HepG2 (cell line): ENCODE measurements at regions not wholly inside any gene's neighbourhood (a gene's known extent, or its start where the extent isn't known, plus 50 kb on each side); places are given as distances from the start of the nearest gene placed in this dataset.
A peak's percentile ranks its signal among the peaks of the same experiment; 100 is the strongest.

Source experiments
- ATAC-seq: fragments of 200-7000 bp; cut with Tn5 transposase; 3 replicates; pipeline ENCODE4 v1.9.1; 2020; ENCODE audit warnings: mild to moderate bottlenecking, moderate library complexity
- BruUV-seq: library from RNA; stranded (reverse); fragments of 400-500 nt; replicated peaks from 2 replicates; lab custom pipeline; 2021; lab: Mats Ljungman, UMichigan
- CTCF ChIA-PET: fragments of 300-600 bp; formaldehyde crosslinking; extraction: SDS; loops from one replicate; lab custom pipeline; 2021; ENCODE audit warnings: low total read pairs, inconsistent platforms, low intra/inter-chr PET ratio; lab: Yijun Ruan, JAX
- POLR2A ChIA-PET: fragments of 350-600 bp; sonication (Branson Sonifier 250); formaldehyde crosslinking; loops from one replicate; lab custom pipeline; 2020; ENCODE audit warnings: antibody characterized with exemption, inconsistent platforms; lab: Yijun Ruan, JAX
- DNase-seq: peaks from one replicate; pipeline ENCODE4 v3.0.0-alpha.2; 2015; ENCODE audit warnings: low spot score
- FAIRE-seq: peaks from 3 replicates; lab custom pipeline; 2011; peaks lifted over from hg19 to GRCh38; lab: Jason Lieb, UNC
- H2AFZ ChIP-seq: one replicate; pipeline ENCODE4 v1.6.1; 2011; ENCODE audit warnings: low read length, inconsistent platforms
- H3K27ac ChIP-seq: fragments of 300-600 bp; 3 replicates; pipeline ENCODE4 v1.8.0; 2011; ENCODE audit warnings: mixed run types, mild to moderate bottlenecking, mixed read lengths, low read length, inconsistent platforms; ENCODE audit not compliant: insufficient read depth; ENCODE audit errors: extremely low read length
- H3K27me3 ChIP-seq, 2 experiments: fragments of 200-600 bp in 1 of 2; 2 replicates in 1 of 2; 3 replicates in 1 of 2; pipeline versions ENCODE4 v1.6.0 to v1.8.0; 2011; ENCODE audit warnings: low read length in 2 of 2, mild to moderate bottlenecking in 2 of 2, moderate library complexity in 2 of 2, inconsistent platforms in 1 of 2; ENCODE audit not compliant: insufficient read depth in 2 of 2, control insufficient read depth in 1 of 2
- H3K36me3 ChIP-seq, 2 experiments: fragments of 200-600 bp in 1 of 2; replicated peaks in 1 of 2; 2 replicates in 1 of 2; 3 replicates in 1 of 2; pipeline versions ENCODE4 v1.5.1 to v1.8.0; 2011; ENCODE audit warnings: low read length in 2 of 2, inconsistent platforms in 1 of 2; ENCODE audit not compliant: insufficient read depth in 2 of 2, control insufficient read depth in 1 of 2
- H3K4me1 ChIP-seq: 2 replicates; pipeline ENCODE4 v1.5.1; 2012; ENCODE audit warnings: low read length, inconsistent platforms; ENCODE audit not compliant: insufficient read depth
- H3K4me2 ChIP-seq: 2 replicates; pipeline ENCODE4 v1.6.0; 2011; ENCODE audit warnings: low read depth, low read length, inconsistent platforms
- H3K4me3 ChIP-seq, 3 experiments: fragments of 200-600 bp in 1 of 3; sonication (generic), shearing (Covaris generic) in 1 of 3; replicated peaks in 1 of 3; 2 replicates each; pipeline ENCODE4 v1.5.1; 2011 to 2016; ENCODE audit warnings: low read length in 3 of 3, inconsistent platforms in 2 of 3, low read depth in 2 of 3, mild to moderate bottlenecking in 2 of 3, control low read depth in 1 of 3, mixed read lengths in 1 of 3; ENCODE audit not compliant: insufficient read depth in 1 of 3
- H3K79me2 ChIP-seq: one replicate; pipeline ENCODE4 v1.6.1; 2011; ENCODE audit warnings: low read length, inconsistent platforms; ENCODE audit not compliant: insufficient read depth
- H3K9ac ChIP-seq: 2 replicates; pipeline ENCODE4 v1.6.0; 2011; ENCODE audit warnings: mild to moderate bottlenecking, low read depth, low read length, inconsistent platforms; ENCODE audit not compliant: insufficient read depth
- H3K9me3 ChIP-seq: 2 replicates; pipeline ENCODE4 v1.5.1; 2012; ENCODE audit warnings: mild to moderate bottlenecking, low read length
- H4K20me1 ChIP-seq: 2 replicates; pipeline ENCODE4 v1.6.0; 2011; ENCODE audit warnings: inconsistent platforms, mild to moderate bottlenecking, low read length, moderate library complexity; ENCODE audit not compliant: insufficient read depth
- KLF13 ChIP-seq: sonication (generic); formaldehyde crosslinking; IDR thresholded peaks from 2 replicates; pipeline ENCODE4 v1.4.0; 2020; ENCODE audit warnings: mild to moderate bottlenecking, missing genetic modification reagents
- MAFF ChIP-seq: IDR thresholded peaks from 2 replicates; pipeline ENCODE4 v1.6.1; 2011; ENCODE audit warnings: low read depth, low read length, improper control_type of control experiment
- MAFK ChIP-seq, 2 experiments: IDR thresholded peaks in 1 of 2; conservative IDR thresholded peaks in 1 of 2; 2 replicates each; pipeline ENCODE4 v1.6.1; 2011; ENCODE audit warnings: improper control_type of control experiment in 2 of 2, low read length in 2 of 2
- NR3C1 ChIP-seq: sonication (generic); formaldehyde crosslinking; IDR thresholded peaks from 2 replicates; pipeline ENCODE4 v1.4.0; 2020; ENCODE audit warnings: missing genetic modification reagents
- ZNF709 ChIP-seq: sonication (generic); formaldehyde crosslinking; IDR thresholded peaks from 2 replicates; pipeline ENCODE4 v1.5.0; 2020; ENCODE audit warnings: mild to moderate bottlenecking, missing genetic modification reagents
- WGBS: methylation state at CpG from one replicate; pipeline ENCODE4 v1.1.6; 2017; ENCODE audit warnings: low lambda C conversion rate; 5-methylcytosine and 5-hydroxymethylcytosine counted together
- in situ Hi-C: cut with HindIII; loops from 2 replicates; pipeline ENCODE4 v1.10.0; 2017; ENCODE audit warnings: low pct_unique_long_range_greater_than_20kb; ENCODE audit not compliant: extremely low pct_ligation_motif_present
- intact Hi-C: fragments of 100-400 bp; cut with micrococcal nuclease; formaldehyde crosslinking; loops from one replicate; pipeline ENCODE4 v1.10.0; 2022; ENCODE audit not compliant: unreplicated experiment

DNA sequence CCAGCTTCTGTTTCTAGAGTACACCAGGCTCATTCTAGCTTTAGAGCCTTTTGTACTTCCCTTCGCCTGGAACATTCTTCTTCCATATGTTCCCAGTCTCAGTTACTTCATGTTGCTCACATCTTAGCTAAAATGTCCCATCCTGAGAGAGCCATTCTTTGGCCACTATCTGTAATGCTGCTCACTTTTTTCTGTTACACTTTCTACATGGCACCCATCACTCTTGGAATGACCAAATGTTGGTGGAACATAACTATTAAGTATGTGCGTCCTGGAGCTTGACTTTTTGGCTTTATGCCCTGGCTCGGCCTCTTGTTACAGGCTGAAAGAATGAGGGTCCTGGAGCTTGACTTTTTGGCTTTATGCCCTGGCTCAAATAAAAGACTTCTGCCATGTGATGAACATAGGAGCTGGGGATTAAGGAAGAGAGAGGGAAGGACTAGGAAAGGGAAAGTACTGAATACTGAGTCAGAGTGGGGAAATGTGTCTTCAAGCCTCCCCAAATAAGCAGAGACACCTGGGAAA, 442.9 kb upstream of the ATP2B1 start:
- in situ Hi-C loops: no loop called here
- Histone ChIP-seq H4K20me1 (no peaks in the 10 kb centered on the region), H3K27me3 (no peaks in the 10 kb centered on the region), H3K4me1 (no peaks in the 10 kb centered on the region), H3K36me3 (no peaks in the 10 kb centered on the region), H3K27ac (no peak overlapping the region), H3K4me3 (no peak overlapping the region), H3K9ac (no peak overlapping the region), H2AFZ (no peak overlapping the region), H3K79me2 (no peaks in the 10 kb centered on the region), H3K4me2 (no peak overlapping the region), H3K9me3 (peaks cover 19% of the 10 kb centered on the region)
- CTCF ChIA-PET: no interaction called here
- ATAC-seq (no peak), FAIRE-seq (no peak), DNase-seq (no peak)
- intact Hi-C loops: no loop called here
- 15% methylated on average over 3 of the region's 3 CpGs for WGBS
- POLR2A ChIA-PET: no interaction called here
- BruUV-seq: no TSS peak
- no peak for TF ChIP-seq NR3C1 (CRISPR knock-in tag)
- TF ChIP-seq KLF13 (CRISPR knock-in tag): no peak
- TF ChIP-seq, all 625 proteins: peak for 0

DNA sequence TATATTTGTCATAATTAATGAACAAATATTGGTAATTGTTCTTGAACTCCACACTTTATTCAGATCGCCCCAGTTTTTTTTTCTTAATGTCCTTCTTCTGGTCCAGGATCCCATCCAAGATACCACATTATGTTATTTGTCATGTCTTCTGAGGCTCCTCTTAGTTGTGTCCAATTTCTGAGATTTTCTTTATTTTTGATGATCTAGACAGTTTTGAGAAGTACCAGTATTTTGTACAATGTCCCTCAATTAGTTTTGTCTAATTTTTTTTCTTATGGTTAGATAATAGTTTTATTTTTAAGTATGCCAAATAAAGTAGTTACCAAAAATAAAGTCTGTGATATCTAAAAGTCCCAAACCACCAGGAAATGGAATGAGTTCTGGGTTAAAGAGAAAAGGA, 440.8 kb upstream of the ATP2B1 start:
- FAIRE-seq: no peak
- Histone ChIP-seq H3K27ac (no peak overlapping the region), H3K4me3 (no peak overlapping the region), H3K4me1 (no peaks in the 10 kb centered on the region), H3K36me3 (no peaks in the 10 kb centered on the region), H3K27me3 (no peaks in the 10 kb centered on the region), H3K9me3 (peaks cover 28% of the 10 kb centered on the region), H3K9ac (no peak overlapping the region), H2AFZ (no peak overlapping the region), H3K79me2 (no peaks in the 10 kb centered on the region), H4K20me1 (no peaks in the 10 kb centered on the region), H3K4me2 (no peak overlapping the region)
- TF ChIP-seq ZNF709 (CRISPR knock-in tag) (no peak), MAFF (0 out of 2 replicates have a peak, but pooled peaks have one; percentile 24), MAFK (conservative IDR thresholded peaks at IDR 0.05 in 1 of 2, IDR thresholded peaks at IDR 0.05 in 1 of 2; ENCODE audit: low read length in 2 of 2) (peak; percentile 61 to 67; a peak in 3 of 4 replicates)
- in situ Hi-C loops: no loop called here
- intact Hi-C loops: no loop called here
- ChIA-PET POLR2A (no interaction called here), CTCF (no interaction called here)
- no peak for DNase-seq
- 38% methylated on average over 1 of the region's 1 CpG for WGBS
- BruUV-seq: no TSS peak
- no peak for ATAC-seq
